Keratinocyte (primary cell): ENCODE measurements at regions not wholly inside any gene's neighbourhood (a gene's known extent, or its start where the extent isn't known, plus 50 kb on each side); places are given as distances from the start of the nearest gene placed in this dataset.

Source experiments
- DNase-seq: peaks from one replicate; pipeline ENCODE4 v3.0.0-alpha.2; 2011; ENCODE audit warnings: low read depth, missing footprints, low spot score
- FAIRE-seq: peaks from 2 replicates; lab custom pipeline; 2011; peaks lifted over from hg19 to GRCh38; lab: Jason Lieb, UNC
- H2AFZ ChIP-seq: 2 replicates; pipeline ENCODE4 v1.6.0; 2012; ENCODE audit warnings: low read length, control low read depth, inconsistent platforms; ENCODE audit not compliant: control insufficient read depth
- H3K27ac ChIP-seq: 2 replicates; pipeline ENCODE4 v1.5.1; 2011; ENCODE audit warnings: low read length; ENCODE audit not compliant: control insufficient read depth, insufficient read depth
- H3K27me3 ChIP-seq: 3 replicates; pipeline ENCODE4 v1.6.0; 2011; ENCODE audit warnings: low read length; ENCODE audit not compliant: control insufficient read depth, insufficient read depth; ENCODE audit errors: extremely low read depth
- H3K36me3 ChIP-seq, 2 experiments: 2 replicates in 1 of 2; 3 replicates in 1 of 2; pipeline ENCODE4 v1.5.1; 2011; ENCODE audit warnings: low read length in 2 of 2, mild to moderate bottlenecking in 1 of 2; ENCODE audit not compliant: control insufficient read depth in 2 of 2, insufficient read depth in 2 of 2; ENCODE audit errors: extremely low read depth in 1 of 2
- H3K4me1 ChIP-seq: 3 replicates; pipeline ENCODE4 v1.5.1; 2011; ENCODE audit warnings: low read length; ENCODE audit not compliant: control insufficient read depth, insufficient read depth; ENCODE audit errors: extremely low read depth
- H3K4me2 ChIP-seq: 3 replicates; pipeline ENCODE4 v1.6.0; 2011; ENCODE audit warnings: low read depth, low read length; ENCODE audit not compliant: control insufficient read depth, insufficient read depth; ENCODE audit errors: extremely low read depth
- H3K4me3 ChIP-seq, 3 experiments: fragments of 200-600 bp in 1 of 3; sonication (generic) in 1 of 3; 2 replicates in 2 of 3; 3 replicates in 1 of 3; pipeline ENCODE4 v1.5.1; 2011 to 2016; ENCODE audit warnings: low read length in 3 of 3, mild to moderate bottlenecking in 3 of 3, control low read depth in 2 of 3, inconsistent platforms in 1 of 3, low read depth in 1 of 3, mixed read lengths in 1 of 3, mixed run types in 1 of 3, moderate library complexity in 1 of 3; ENCODE audit not compliant: control insufficient read depth in 2 of 3, insufficient read depth in 2 of 3; ENCODE audit errors: extremely low read depth in 1 of 3
- H3K79me2 ChIP-seq: 2 replicates; pipeline ENCODE4 v1.6.0; 2012; ENCODE audit warnings: low read length; ENCODE audit not compliant: control insufficient read depth, insufficient read depth
- H3K9ac ChIP-seq: 3 replicates; pipeline ENCODE4 v1.6.0; 2011; ENCODE audit warnings: low read length; ENCODE audit not compliant: control insufficient read depth, insufficient read depth; ENCODE audit errors: extremely low read depth
- H3K9me1 ChIP-seq: 3 replicates; pipeline ENCODE4 v1.6.0; 2011; ENCODE audit warnings: low read length; ENCODE audit not compliant: control insufficient read depth, insufficient read depth; ENCODE audit errors: extremely low read depth
- H3K9me3 ChIP-seq: 2 replicates; pipeline ENCODE4 v1.5.1; 2012; ENCODE audit warnings: low read depth, low read length; ENCODE audit not compliant: control insufficient read depth
- H4K20me1 ChIP-seq: 3 replicates; pipeline ENCODE4 v1.6.0; 2011; ENCODE audit warnings: low read length; ENCODE audit not compliant: control insufficient read depth, insufficient read depth; ENCODE audit errors: extremely low read depth
- EZH2 ChIP-seq: IDR thresholded peaks from one replicate; pipeline ENCODE4 v1.6.1; 2012; ENCODE audit warnings: inconsistent platforms, mild to moderate bottlenecking, low read length, moderate library complexity
- dilution Hi-C: fragments of 300-500 bp; cut with MboI; formaldehyde crosslinking; loops from one replicate; pipeline ENCODE4 v1.7.0; 2020; ENCODE audit warnings: low sequenced_read_pairs; ENCODE audit not compliant: extremely low pct_ligation_motif_present
- TF ChIP-seq, protein P1 (sequence below), 3 experiments: IDR thresholded peaks in 1 of 3; conservative IDR thresholded peaks in 1 of 3; optimal IDR thresholded peaks in 1 of 3; 2 replicates in 2 of 3; 3 replicates in 1 of 3; pipeline versions ENCODE3 to v1.5.1; 2011; ENCODE audit warnings: low read length in 3 of 3, mild to moderate bottlenecking in 3 of 3, moderate library complexity in 2 of 3, control low read depth in 1 of 3, inconsistent platforms in 1 of 3; ENCODE audit not compliant: insufficient read depth in 2 of 3; ENCODE audit errors: extremely low read depth in 1 of 3

- H2AFZ ChIP-seq: no peak overlapping the region
- no peak overlapping the region for H3K4me3 ChIP-seq
- H3K4me1 ChIP-seq: no peaks in the 10 kb centered on the region
- H3K79me2 ChIP-seq: no peaks in the 10 kb centered on the region
- H3K27me3 ChIP-seq: no peaks in the 10 kb centered on the region
- peaks cover 9% of the 10 kb centered on the region for H3K9me3 ChIP-seq
- dilution Hi-C loops: no loop called here
- DNase-seq (no peak), FAIRE-seq (no peak)
- no peak overlapping the region for H3K27ac ChIP-seq
- no peaks in the 10 kb centered on the region for H4K20me1 ChIP-seq
- no peaks in the 10 kb centered on the region for H3K36me3 ChIP-seq
- no peak for TF ChIP-seq EZH2
- TF ChIP-seq, protein P1, sequence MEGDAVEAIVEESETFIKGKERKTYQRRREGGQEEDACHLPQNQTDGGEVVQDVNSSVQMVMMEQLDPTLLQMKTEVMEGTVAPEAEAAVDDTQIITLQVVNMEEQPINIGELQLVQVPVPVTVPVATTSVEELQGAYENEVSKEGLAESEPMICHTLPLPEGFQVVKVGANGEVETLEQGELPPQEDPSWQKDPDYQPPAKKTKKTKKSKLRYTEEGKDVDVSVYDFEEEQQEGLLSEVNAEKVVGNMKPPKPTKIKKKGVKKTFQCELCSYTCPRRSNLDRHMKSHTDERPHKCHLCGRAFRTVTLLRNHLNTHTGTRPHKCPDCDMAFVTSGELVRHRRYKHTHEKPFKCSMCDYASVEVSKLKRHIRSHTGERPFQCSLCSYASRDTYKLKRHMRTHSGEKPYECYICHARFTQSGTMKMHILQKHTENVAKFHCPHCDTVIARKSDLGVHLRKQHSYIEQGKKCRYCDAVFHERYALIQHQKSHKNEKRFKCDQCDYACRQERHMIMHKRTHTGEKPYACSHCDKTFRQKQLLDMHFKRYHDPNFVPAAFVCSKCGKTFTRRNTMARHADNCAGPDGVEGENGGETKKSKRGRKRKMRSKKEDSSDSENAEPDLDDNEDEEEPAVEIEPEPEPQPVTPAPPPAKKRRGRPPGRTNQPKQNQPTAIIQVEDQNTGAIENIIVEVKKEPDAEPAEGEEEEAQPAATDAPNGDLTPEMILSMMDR (optimal IDR thresholded peaks at IDR 0.05 in 1 of 3, IDR thresholded peaks at IDR 0.05 in 1 of 3, conservative IDR thresholded peaks at IDR 0.05 in 1 of 3; ENCODE audit: extremely low read depth in 1 of 3, insufficient read depth in 2 of 3, low read length in 3 of 3): no peak
- no peak overlapping the region for H3K4me2 ChIP-seq
- no peaks in the 10 kb centered on the region for H3K9me1 ChIP-seq
- H3K9ac ChIP-seq: no peak overlapping the region
Observed at GRCh38 chr11:70882716-70883085, 369.7 kb downstream of the SHANK2 start.

DNA sequence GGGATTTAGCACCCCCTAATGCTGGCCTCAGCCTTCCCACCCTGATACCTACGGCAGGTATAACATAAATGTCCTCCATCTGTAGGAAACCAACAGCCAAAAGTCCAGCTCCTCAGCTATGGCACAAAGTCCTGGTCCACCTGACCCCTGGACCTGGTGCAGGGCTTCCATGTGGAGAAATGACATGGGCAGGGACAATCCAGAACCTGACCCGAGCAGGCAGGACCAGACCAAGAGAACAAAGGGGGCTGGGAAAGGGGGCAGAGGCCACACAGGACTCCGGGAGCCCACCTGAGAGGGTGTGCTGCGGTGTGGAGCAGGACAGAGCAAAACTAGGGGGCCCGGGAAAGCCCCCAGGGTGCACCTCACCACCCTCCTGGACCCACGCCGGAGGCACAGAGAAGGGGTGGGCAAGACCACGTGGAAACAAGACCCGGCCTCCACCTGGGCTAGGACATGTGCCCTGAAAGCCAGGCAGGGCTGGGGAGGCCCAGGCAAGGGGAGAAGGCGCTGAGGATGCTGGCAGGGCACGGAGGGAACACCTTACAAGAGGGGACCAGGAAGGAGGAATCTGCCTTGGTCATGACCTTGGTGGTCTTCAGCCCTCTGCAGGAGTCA, 368.9 kb downstream of the SHANK2 start:
- no peaks in the 10 kb centered on the region for H3K4me1 ChIP-seq
- no peak for DNase-seq
- no peaks in the 10 kb centered on the region for H3K36me3 ChIP-seq
- no peak overlapping the region for H3K27ac ChIP-seq
- H3K4me3 ChIP-seq: no peak overlapping the region
- H3K9me3 ChIP-seq: peaks cover 9% of the 10 kb centered on the region
- H4K20me1 ChIP-seq: no peaks in the 10 kb centered on the region
- TF ChIP-seq EZH2: no peak
- TF ChIP-seq, protein P1 (optimal IDR thresholded peaks at IDR 0.05 in 1 of 3, IDR thresholded peaks at IDR 0.05 in 1 of 3, conservative IDR thresholded peaks at IDR 0.05 in 1 of 3; ENCODE audit: extremely low read depth in 1 of 3, insufficient read depth in 2 of 3, low read length in 3 of 3): no peak
- dilution Hi-C loops: no loop called here
- H3K9me1 ChIP-seq: no peaks in the 10 kb centered on the region
- no peak for FAIRE-seq
- no peaks in the 10 kb centered on the region for H3K79me2 ChIP-seq
- H3K27me3 ChIP-seq: no peaks in the 10 kb centered on the region
- H2AFZ ChIP-seq: no peak overlapping the region
- no peak overlapping the region for H3K9ac ChIP-seq
- H3K4me2 ChIP-seq: no peak overlapping the region
